Astrocyte (in vitro differentiated cells and primary cell): ENCODE measurements at regions not wholly inside any gene's neighbourhood (a gene's known extent, or its start where the extent isn't known, plus 50 kb on each side); places are given as distances from the start of the nearest gene placed in this dataset.

Source experiments
- EZH2 ChIP-seq: IDR thresholded peaks from 2 replicates; pipeline ENCODE4 v1.6.1; 2012; ENCODE audit warnings: mild to moderate bottlenecking, low read length, inconsistent platforms; ENCODE audit not compliant: insufficient read depth
- TF ChIP-seq, protein P1 (sequence below): IDR thresholded peaks from 2 replicates; pipeline ENCODE4 v1.5.1; 2011; ENCODE audit warnings: low read depth, mild to moderate bottlenecking, inconsistent platforms, low read length, moderate library complexity; ENCODE audit not compliant: insufficient read depth

DNA sequence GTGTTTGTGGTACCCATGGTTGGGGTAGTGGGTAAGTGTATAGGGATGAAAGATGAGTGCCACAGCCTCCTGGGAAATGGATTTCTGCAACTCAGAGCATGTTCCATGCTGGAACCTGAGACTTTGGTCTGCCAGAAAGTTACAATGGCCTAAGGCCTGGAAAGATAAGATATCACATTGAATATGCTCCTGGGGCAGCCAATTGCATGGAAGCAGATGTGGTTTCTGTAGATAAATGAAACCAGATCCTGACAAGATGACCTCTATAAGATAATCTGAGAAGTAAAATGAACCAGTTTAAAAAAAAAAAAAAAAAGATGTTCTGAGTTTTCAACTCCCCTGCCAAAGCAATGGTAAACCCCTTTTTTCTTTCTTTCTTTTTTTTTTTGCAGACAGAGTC lies 91.4 kb upstream of the NCK2 start:
- TF ChIP-seq, protein P1, sequence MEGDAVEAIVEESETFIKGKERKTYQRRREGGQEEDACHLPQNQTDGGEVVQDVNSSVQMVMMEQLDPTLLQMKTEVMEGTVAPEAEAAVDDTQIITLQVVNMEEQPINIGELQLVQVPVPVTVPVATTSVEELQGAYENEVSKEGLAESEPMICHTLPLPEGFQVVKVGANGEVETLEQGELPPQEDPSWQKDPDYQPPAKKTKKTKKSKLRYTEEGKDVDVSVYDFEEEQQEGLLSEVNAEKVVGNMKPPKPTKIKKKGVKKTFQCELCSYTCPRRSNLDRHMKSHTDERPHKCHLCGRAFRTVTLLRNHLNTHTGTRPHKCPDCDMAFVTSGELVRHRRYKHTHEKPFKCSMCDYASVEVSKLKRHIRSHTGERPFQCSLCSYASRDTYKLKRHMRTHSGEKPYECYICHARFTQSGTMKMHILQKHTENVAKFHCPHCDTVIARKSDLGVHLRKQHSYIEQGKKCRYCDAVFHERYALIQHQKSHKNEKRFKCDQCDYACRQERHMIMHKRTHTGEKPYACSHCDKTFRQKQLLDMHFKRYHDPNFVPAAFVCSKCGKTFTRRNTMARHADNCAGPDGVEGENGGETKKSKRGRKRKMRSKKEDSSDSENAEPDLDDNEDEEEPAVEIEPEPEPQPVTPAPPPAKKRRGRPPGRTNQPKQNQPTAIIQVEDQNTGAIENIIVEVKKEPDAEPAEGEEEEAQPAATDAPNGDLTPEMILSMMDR, result no peak
- no peak for TF ChIP-seq EZH2
